ENCODE measurements at regions not wholly inside any gene's neighbourhood (a gene's known extent, or its start where the extent isn't known, plus 50 kb on each side); places are given as distances from the start of the nearest gene placed in this dataset.

DNA sequence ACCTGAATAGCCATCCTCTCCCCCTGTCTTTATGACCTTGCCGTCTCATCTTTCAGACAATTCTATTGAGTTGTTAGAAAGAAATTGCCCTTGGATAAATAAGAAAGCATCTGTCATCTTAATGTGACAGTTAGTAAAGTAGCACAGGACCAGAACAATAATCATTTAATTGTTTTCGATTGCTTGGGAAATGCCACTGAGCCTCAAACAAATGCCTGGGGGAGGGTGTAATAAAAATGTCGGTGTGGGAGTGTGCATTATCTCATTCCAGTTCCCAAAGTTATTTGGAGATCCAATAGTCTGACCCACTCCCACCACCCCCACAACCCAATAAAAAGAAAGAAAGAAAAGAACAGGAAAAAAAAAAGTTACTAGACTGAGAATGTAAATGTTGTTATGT lies 509.3 kb upstream of the LRRC7 start:
- intact Hi-C loops (cut with DNase I, micrococcal nuclease) = no loop called here

DNA sequence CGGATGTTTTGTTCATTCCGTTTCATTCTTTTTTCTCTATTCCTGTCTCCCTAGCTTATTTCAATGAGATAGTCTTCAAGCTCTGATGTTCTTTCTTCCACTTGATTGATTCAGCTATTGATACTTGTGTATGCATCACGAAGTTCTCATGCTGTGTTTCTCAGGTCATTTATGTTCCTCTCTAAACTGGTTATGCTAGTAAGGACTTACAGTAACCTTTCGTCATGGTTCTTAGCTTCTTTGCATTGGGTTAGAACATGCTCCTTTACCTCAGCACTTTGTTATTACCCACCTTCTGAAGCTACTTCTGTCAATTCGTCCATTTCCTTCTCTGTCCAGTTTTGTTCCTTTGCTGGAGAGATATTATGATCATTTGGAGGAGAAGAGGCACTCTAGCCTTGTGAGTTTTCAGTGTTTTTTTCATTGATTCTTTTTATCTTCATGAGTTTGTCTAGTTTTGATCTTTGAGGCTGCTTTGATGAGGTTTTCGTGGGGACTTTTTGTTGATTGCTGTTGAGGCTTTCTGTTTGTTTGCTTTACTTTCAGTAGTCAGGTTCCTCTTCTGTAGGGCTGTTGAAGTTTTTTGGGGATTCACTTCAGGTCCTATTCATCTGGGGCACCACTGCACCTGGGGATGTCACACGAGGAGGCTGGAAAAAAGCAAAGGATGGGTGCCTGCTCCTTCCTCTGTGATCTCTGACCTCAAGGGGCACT lies 496.9 kb upstream of the LRRC7 start:
- DNase-seq (no peak), ATAC-seq (no peak)
- no peaks in the 10 kb centered on the region for H3K4me1 ChIP-seq (ENCODE audit: low read depth)
- TF ChIP-seq, protein P1, sequence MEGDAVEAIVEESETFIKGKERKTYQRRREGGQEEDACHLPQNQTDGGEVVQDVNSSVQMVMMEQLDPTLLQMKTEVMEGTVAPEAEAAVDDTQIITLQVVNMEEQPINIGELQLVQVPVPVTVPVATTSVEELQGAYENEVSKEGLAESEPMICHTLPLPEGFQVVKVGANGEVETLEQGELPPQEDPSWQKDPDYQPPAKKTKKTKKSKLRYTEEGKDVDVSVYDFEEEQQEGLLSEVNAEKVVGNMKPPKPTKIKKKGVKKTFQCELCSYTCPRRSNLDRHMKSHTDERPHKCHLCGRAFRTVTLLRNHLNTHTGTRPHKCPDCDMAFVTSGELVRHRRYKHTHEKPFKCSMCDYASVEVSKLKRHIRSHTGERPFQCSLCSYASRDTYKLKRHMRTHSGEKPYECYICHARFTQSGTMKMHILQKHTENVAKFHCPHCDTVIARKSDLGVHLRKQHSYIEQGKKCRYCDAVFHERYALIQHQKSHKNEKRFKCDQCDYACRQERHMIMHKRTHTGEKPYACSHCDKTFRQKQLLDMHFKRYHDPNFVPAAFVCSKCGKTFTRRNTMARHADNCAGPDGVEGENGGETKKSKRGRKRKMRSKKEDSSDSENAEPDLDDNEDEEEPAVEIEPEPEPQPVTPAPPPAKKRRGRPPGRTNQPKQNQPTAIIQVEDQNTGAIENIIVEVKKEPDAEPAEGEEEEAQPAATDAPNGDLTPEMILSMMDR (IDR thresholded peaks at IDR 0.05) = no peak
- H3K4me3 ChIP-seq = no peak overlapping the region
- peaks cover 19% of the 10 kb centered on the region for H3K9me3 ChIP-seq
- H3K36me3 ChIP-seq (ENCODE audit: low read depth) = no peaks in the 10 kb centered on the region
- intact Hi-C loops (cut with DNase I, micrococcal nuclease) = no loop called here

More for the DNA sequence above, 509.3 kb upstream of the LRRC7 start:
- no peak for DNase-seq
- Histone ChIP-seq H3K4me1 (ENCODE audit: low read depth) (no peaks in the 10 kb centered on the region), H3K4me3 (no peak overlapping the region), H3K36me3 (ENCODE audit: low read depth) (no peaks in the 10 kb centered on the region), H3K9me3 (no peaks in the 10 kb centered on the region)
- TF ChIP-seq, protein P1 (IDR thresholded peaks at IDR 0.05) = no peak
- no peak for ATAC-seq

DNA sequence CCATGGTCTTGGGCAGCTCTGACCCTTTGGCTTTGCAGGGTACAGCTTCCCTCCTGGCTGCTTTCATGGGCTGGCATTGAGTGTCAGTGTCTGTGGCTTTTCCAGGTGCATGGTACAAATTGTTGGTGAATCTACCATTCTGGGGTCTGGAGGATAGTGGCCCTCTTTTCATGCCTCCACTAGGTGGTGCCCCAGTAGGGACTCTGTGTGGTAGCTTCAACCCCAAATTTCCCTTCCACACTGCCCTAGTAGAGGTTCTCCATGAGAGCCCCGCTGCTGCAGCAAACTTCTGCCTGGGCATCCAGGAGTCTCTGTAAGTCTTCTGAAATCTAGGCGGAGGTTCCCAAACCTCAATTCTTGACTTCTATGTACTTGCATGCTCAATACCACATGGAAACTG lies 494.5 kb upstream of the LRRC7 start:
- TF ChIP-seq, protein P1 (IDR thresholded peaks at IDR 0.05) = no peak
- Histone ChIP-seq H3K4me3 (no peak overlapping the region), H3K36me3 (ENCODE audit: low read depth) (no peaks in the 10 kb centered on the region), H3K4me1 (ENCODE audit: low read depth) (no peaks in the 10 kb centered on the region), H3K9me3 (peaks cover 19% of the 10 kb centered on the region)
- intact Hi-C loops (cut with DNase I, micrococcal nuclease) = no loop called here
- DNase-seq = no peak
- no peak for ATAC-seq

DNA sequence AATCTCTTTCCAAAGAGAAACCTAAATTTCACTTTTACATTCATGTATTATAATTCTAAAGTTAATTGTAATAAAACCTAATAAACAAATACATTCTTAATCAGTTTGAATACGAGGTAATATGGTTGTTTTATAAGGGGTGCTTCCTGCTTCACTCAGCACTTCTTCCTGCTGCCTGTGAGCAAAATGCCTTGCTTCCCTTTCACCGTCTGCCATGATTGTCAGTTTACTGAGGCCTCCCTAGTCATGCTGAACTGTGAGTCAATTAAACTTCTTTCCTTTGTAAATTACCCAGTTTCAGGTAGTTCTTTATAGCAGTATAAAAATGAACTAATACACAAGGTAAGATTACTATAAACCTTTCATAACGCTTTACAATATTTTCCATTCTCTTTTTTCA lies 491.1 kb upstream of the LRRC7 start:
- intact Hi-C loops (cut with DNase I, micrococcal nuclease) = no loop called here
- DNase-seq (no peak), ATAC-seq (no peak)
- Histone ChIP-seq H3K36me3 (ENCODE audit: low read depth) (no peaks in the 10 kb centered on the region), H3K4me1 (ENCODE audit: low read depth) (no peaks in the 10 kb centered on the region), H3K4me3 (no peak overlapping the region), H3K9me3 (peaks cover 5% of the 10 kb centered on the region)
- TF ChIP-seq, protein P1 (IDR thresholded peaks at IDR 0.05) = no peak

DNA sequence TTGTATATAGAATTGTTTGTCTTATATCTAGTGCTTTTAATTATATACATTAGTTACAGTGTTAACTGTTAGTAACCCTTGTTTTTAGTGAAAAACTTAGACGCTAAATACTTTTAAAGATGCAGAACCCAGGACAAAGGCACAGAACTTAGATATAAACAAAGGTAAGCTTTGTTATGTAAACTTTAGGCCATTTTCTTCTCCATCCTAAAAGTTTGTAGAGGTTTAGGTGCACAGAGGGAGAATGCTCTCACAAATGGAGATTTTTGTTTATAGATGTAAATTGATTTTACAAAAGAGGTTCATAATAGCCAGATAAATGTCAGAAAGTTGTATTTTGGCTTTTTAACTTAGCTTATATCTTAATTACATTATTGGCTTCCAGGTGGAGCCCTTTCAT lies 490.5 kb upstream of the LRRC7 start:
- Histone ChIP-seq H3K9me3 (peaks cover 3% of the 10 kb centered on the region), H3K36me3 (ENCODE audit: low read depth) (no peaks in the 10 kb centered on the region), H3K4me1 (ENCODE audit: low read depth) (no peaks in the 10 kb centered on the region), H3K4me3 (no peak overlapping the region)
- TF ChIP-seq, protein P1 (IDR thresholded peaks at IDR 0.05) = no peak
- no peak for ATAC-seq
- intact Hi-C loops (cut with DNase I, micrococcal nuclease) = no loop called here
- DNase-seq = no peak

DNA sequence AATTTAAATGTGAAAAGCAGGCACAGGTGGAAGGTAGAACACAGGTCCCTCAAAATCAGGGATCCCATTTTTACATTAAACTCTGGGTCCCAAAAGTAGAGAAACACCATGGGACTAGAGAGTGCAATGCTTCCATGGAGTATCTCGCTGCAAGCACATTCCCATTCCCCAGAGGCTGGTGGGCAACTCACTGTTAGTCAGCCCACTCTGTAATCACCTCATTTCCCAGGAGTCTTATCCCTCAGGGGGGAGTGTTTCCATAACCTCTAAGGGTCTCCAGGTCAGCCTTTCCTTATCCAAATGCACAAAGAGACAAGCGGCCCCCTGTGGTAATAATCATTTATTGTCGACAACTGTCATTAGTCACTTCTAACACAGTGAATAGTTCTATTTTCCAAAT lies 490.1 kb upstream of the LRRC7 start:
- Histone ChIP-seq H3K4me1 (ENCODE audit: low read depth) (no peaks in the 10 kb centered on the region), H3K9me3 (peaks cover 3% of the 10 kb centered on the region), H3K36me3 (ENCODE audit: low read depth) (no peaks in the 10 kb centered on the region), H3K4me3 (no peak overlapping the region)
- ATAC-seq (no peak), DNase-seq (no peak)
- intact Hi-C loops (cut with DNase I, micrococcal nuclease) = no loop called here
- TF ChIP-seq, protein P1 (IDR thresholded peaks at IDR 0.05) = no peak

Data from mucosa of descending colon (tissue), 3 donors.